OCI-LY7 (cell line): ENCODE measurements at regions not wholly inside any gene's neighbourhood (a gene's known extent, or its start where the extent isn't known, plus 50 kb on each side); places are given as distances from the start of the nearest gene placed in this dataset.

ENCODE experiments used
- BruUV-seq: library from RNA; stranded (reverse); fragments of 400-500 nt; replicated peaks from 2 replicates; lab custom pipeline; 2021; lab: Mats Ljungman, UMichigan
- CTCF ChIA-PET: fragments of 300-600 bp; sonication (Branson Sonifier 250); formaldehyde crosslinking; loops from one replicate; lab custom pipeline; 2022; ENCODE audit warnings: antibody characterized with exemption; ENCODE audit not compliant: unreplicated experiment; lab: Charles Lee
- POLR2A ChIA-PET: fragments of 300-600 bp; sonication (Branson Sonifier 250); formaldehyde crosslinking; loops from one replicate; lab custom pipeline; 2022; ENCODE audit warnings: antibody characterized with exemption; lab: Charles Lee
- DNase-seq: peaks from one replicate; pipeline ENCODE4 v3.0.0-alpha.2; 2015; ENCODE audit warnings: low spot score
- H2AFZ ChIP-seq: fragments of 200-600 bp; sonication (generic), shearing (Covaris generic); 2 replicates; pipeline ENCODE4 v1.6.1; 2014; ENCODE audit warnings: mild to moderate bottlenecking, antibody characterized with exemption, low read length, moderate library complexity
- H3K27ac ChIP-seq: fragments of 200-600 bp; sonication (generic); 2 replicates; pipeline ENCODE4 v1.5.1; 2014; ENCODE audit warnings: mixed run types, low read depth, mild to moderate bottlenecking, moderate library complexity, low read length, inconsistent platforms; ENCODE audit not compliant: poor library complexity, severe bottlenecking
- H3K36me3 ChIP-seq: fragments of 200-600 bp; sonication (generic); 2 replicates; pipeline ENCODE4 v1.6.1; 2014; ENCODE audit warnings: mild to moderate bottlenecking, antibody characterized with exemption, low read length, moderate library complexity, mixed read lengths; ENCODE audit not compliant: insufficient read depth
- H3K4me1 ChIP-seq: fragments of 200-600 bp; sonication (generic); 2 replicates; pipeline ENCODE4 v1.5.1; 2014; ENCODE audit warnings: mild to moderate bottlenecking, low read length; ENCODE audit not compliant: insufficient read depth, poor library complexity, severe bottlenecking
- H3K4me2 ChIP-seq: fragments of 200-600 bp; sonication (generic); 2 replicates; pipeline ENCODE4 v1.6.1; 2014; ENCODE audit warnings: mild to moderate bottlenecking, low read length
- H3K4me3 ChIP-seq: fragments of 200-600 bp; sonication (generic); 2 replicates; pipeline ENCODE4 v1.5.1; 2014; ENCODE audit warnings: mild to moderate bottlenecking, low read depth, low read length; ENCODE audit not compliant: poor library complexity, severe bottlenecking
- H3K79me2 ChIP-seq: fragments of 200-600 bp; sonication (generic); 2 replicates; pipeline ENCODE4 v1.6.1; 2016; ENCODE audit warnings: low read depth, mild to moderate bottlenecking, low read length, moderate library complexity, mixed read lengths; ENCODE audit not compliant: insufficient read depth
- H3K9me2 ChIP-seq: fragments of 200-600 bp; sonication (generic); 2 replicates; pipeline ENCODE4 v1.6.1; 2016; ENCODE audit warnings: mild to moderate bottlenecking, low read length, mixed read lengths; ENCODE audit not compliant: insufficient read depth
- H3K9me3 ChIP-seq: fragments of 200-600 bp; sonication (generic); 2 replicates; pipeline ENCODE4 v1.6.1; 2014; ENCODE audit warnings: mild to moderate bottlenecking, mixed run types, low read length, mixed read lengths
- H4K20me1 ChIP-seq: fragments of 200-600 bp; sonication (generic); 2 replicates; pipeline ENCODE4 v1.6.1; 2014; ENCODE audit warnings: mild to moderate bottlenecking, antibody characterized with exemption, low read length, moderate library complexity, mixed read lengths; ENCODE audit not compliant: insufficient read depth
- CTCF ChIP-seq: fragments of 200-600 bp; sonication (generic); conservative IDR thresholded peaks from 2 replicates; pipeline ENCODE4 v1.5.1; 2014; ENCODE audit warnings: mild to moderate bottlenecking, antibody characterized with exemption, low read length, moderate library complexity, mixed read lengths
- EZH2phosphoT487 ChIP-seq: fragments of 200-600 bp; sonication (generic); IDR thresholded peaks from 2 replicates; pipeline ENCODE4 v1.6.1; 2018; ENCODE audit warnings: low read depth, borderline replicate concordance, mild to moderate bottlenecking, mixed run types, antibody characterized with exemption, low read length, moderate library complexity, mixed read lengths
- intact Hi-C: fragments of 100-400 bp; cut with micrococcal nuclease; formaldehyde crosslinking; loops from one replicate; pipeline ENCODE4 v1.10.0; 2022; ENCODE audit not compliant: unreplicated experiment

GRCh38 chr20:40572251-40572650 is 116.8 kb downstream of the MAFB start:
- POLR2A ChIA-PET, result no interaction called here

GRCh38 chr20:40571639-40572038 is 117.4 kb downstream of the MAFB start:
- Histone ChIP-seq H3K79me2 (no peaks in the 10 kb centered on the region), H3K4me3 (no peak overlapping the region), H4K20me1 (no peaks in the 10 kb centered on the region), H3K36me3 (no peaks in the 10 kb centered on the region), H3K4me1 (no peaks in the 10 kb centered on the region), H3K27ac (no peak overlapping the region), H3K9me2 (no peaks in the 10 kb centered on the region), H3K9me3 (peaks cover 4% of the 10 kb centered on the region; the same call in 1 of the 2 replicates), H2AFZ (no peak overlapping the region), H3K4me2 (no peak overlapping the region)
- intact Hi-C loops, result no loop called here
- CTCF ChIA-PET, result no interaction called here
- no TSS peak for BruUV-seq
- POLR2A ChIA-PET, result interaction anchor here (0.6 to 0.7 kb wide), 2 partner anchors 185 to 341 kb away, joined by 3 to 4 read pairs; no protein-coding TSS in a partner anchor
- no peak for DNase-seq
- no peak for TF ChIP-seq EZH2phosphoT487
- no peak for TF ChIP-seq CTCF

More at GRCh38 chr20:40572251-40572650, 116.8 kb downstream of the MAFB start:
- Histone ChIP-seq H3K79me2 (no peaks in the 10 kb centered on the region), H2AFZ (no peak overlapping the region), H3K36me3 (no peaks in the 10 kb centered on the region), H4K20me1 (no peaks in the 10 kb centered on the region), H3K27ac (no peak overlapping the region), H3K4me1 (no peaks in the 10 kb centered on the region), H3K4me3 (no peak overlapping the region), H3K4me2 (no peak overlapping the region), H3K9me3 (peaks cover 4% of the 10 kb centered on the region; the same call in 1 of the 2 replicates), H3K9me2 (no peaks in the 10 kb centered on the region)
- DNase-seq, result no peak
- no TSS peak for BruUV-seq
- CTCF ChIA-PET, result no interaction called here
- TF ChIP-seq CTCF (no peak), EZH2phosphoT487 (no peak)
- intact Hi-C loops, result no loop called here

GRCh38 chr20:40568200-40568599 is 120.8 kb downstream of the MAFB start:
- Histone ChIP-seq H3K79me2 (no peaks in the 10 kb centered on the region), H4K20me1 (no peaks in the 10 kb centered on the region), H3K4me2 (no peak overlapping the region), H3K27ac (no peak overlapping the region), H3K9me2 (no peaks in the 10 kb centered on the region), H2AFZ (no peak overlapping the region), H3K36me3 (no peaks in the 10 kb centered on the region), H3K4me1 (no peaks in the 10 kb centered on the region), H3K4me3 (no peak overlapping the region), H3K9me3 (no peaks in the 10 kb centered on the region)
- CTCF ChIA-PET, result no interaction called here
- BruUV-seq, result no TSS peak
- DNase-seq, result no peak
- intact Hi-C loops, result no loop called here
- TF ChIP-seq EZH2phosphoT487 (no peak), CTCF (no peak)
- POLR2A ChIA-PET, result no interaction called here
